ENCODE measurements at regions not wholly inside any gene's neighbourhood (a gene's known extent, or its start where the extent isn't known, plus 50 kb on each side); places are given as distances from the start of the nearest gene placed in this dataset.
"Not testable (repeated sequence)": the region's sequence is repeated elsewhere in the genome, so short reads cannot be mapped to it uniquely, and the experiment has no call there.

GRCh38 chr1:105204836-105205371, 1455.2 kb downstream of the AMY1C start:
- DNase-seq, result no peak

GRCh38 chr1:105208581-105208980, 1458.9 kb downstream of the AMY1C start:
- no peak for DNase-seq

- DNase-seq, result no peak
Observed at GRCh38 chr1:105210747-105211146, 1461.0 kb downstream of the AMY1C start.

GRCh38 chr1:105231378-105231777, 1481.7 kb downstream of the AMY1C start:
- no peak for DNase-seq

- no peak for DNase-seq
Observed at GRCh38 chr1:105243411-105243810, 1493.7 kb downstream of the AMY1C start.

GRCh38 chr1:105243969-105244368, 1494.3 kb downstream of the AMY1C start:
- DNase-seq, result no peak

- DNase-seq, result no peak
Observed at GRCh38 chr1:105254906-105255305, 1505.2 kb downstream of the AMY1C start.

- no peak for DNase-seq
Observed at GRCh38 chr1:105260001-105260400, 1510.3 kb downstream of the AMY1C start.

- DNase-seq, result no peak
Observed at GRCh38 chr1:105270966-105271365, 1521.3 kb downstream of the AMY1C start.

- not testable (repeated sequence) for DNase-seq
Observed at GRCh38 chr1:105272376-105272775, 1522.7 kb downstream of the AMY1C start.

- DNase-seq, result no peak
Observed at GRCh38 chr1:105294838-105295237, 1545.1 kb downstream of the AMY1C start.

- DNase-seq, result no peak
Observed at GRCh38 chr1:105310063-105310462, 1560.4 kb downstream of the AMY1C start.

GRCh38 chr1:105317976-105318375, 1568.3 kb downstream of the AMY1C start:
- no peak for DNase-seq

GRCh38 chr1:105326886-105327285, 1577.2 kb downstream of the AMY1C start:
- DNase-seq, result no peak

- no peak for DNase-seq
Observed at GRCh38 chr1:105337420-105337819, 1587.7 kb downstream of the AMY1C start.

- DNase-seq, result no peak
Observed at GRCh38 chr1:105343317-105343716, 1593.6 kb downstream of the AMY1C start.

GRCh38 chr1:105359457-105359856, 1609.8 kb downstream of the AMY1C start:
- no peak for DNase-seq

GRCh38 chr1:105362438-105362837, 1612.7 kb downstream of the AMY1C start:
- DNase-seq, result no peak

- no peak for DNase-seq
Observed at GRCh38 chr1:105368446-105368845, 1618.7 kb downstream of the AMY1C start.

- no peak for DNase-seq
Observed at GRCh38 chr1:105373681-105374080, 1624.0 kb downstream of the AMY1C start.

- DNase-seq, result no peak
Observed at GRCh38 chr1:105386489-105386888, 1636.8 kb downstream of the AMY1C start.

GRCh38 chr1:105396001-105396400, 1646.3 kb downstream of the AMY1C start:
- no peak for DNase-seq

- no peak for DNase-seq
Observed at GRCh38 chr1:105398909-105399308, 1649.2 kb downstream of the AMY1C start.

GRCh38 chr1:105399716-105400115, 1650.0 kb downstream of the AMY1C start:
- DNase-seq, result no peak

GRCh38 chr1:105416261-105416660, 1640.2 kb upstream of the PRMT6 start:
- DNase-seq, result no peak

- DNase-seq, result no peak
Observed at GRCh38 chr1:105419030-105419429, 1637.4 kb upstream of the PRMT6 start.
